ENCODE measurements at regions not wholly inside any gene's neighbourhood (a gene's known extent, or its start where the extent isn't known, plus 50 kb on each side); places are given as distances from the start of the nearest gene placed in this dataset.

DNA sequence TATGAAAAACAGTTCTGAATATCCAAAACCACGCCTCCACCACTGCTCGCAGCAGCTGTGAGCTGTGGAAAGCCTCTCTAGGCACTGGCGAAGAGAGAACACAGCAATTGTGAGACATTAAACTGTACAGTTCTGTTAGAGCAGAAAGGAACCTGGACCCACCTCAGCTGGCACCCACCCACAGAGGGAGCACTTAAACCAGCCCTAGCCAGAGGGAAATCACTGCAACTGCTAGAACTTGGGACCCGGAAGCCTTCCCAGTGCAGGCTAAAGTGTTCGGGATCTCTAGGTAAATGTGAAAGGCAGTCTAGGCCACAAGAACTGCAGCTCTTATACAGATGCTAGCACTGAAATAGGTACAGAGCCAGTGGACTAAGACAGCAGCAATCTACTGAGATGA, 308.8 kb downstream of the PRR32 start:
- Histone ChIP-seq H3K9ac (ENCODE audit: insufficient read depth in 1 of 2, low read length in 2 of 2) (no peak overlapping the region), H3K36me3 (ENCODE audit: control insufficient read depth in 4 of 4, insufficient read depth in 4 of 4, low read length in 4 of 4) (no peaks in the 10 kb centered on the region), H3K4me3 (no peak overlapping the region), H3K27me3 (ENCODE audit: control insufficient read depth in 3 of 3, insufficient read depth in 3 of 3, low read length in 2 of 3) (no peaks in the 10 kb centered on the region), H3K27ac (ENCODE audit: low read depth in 1 of 2, low read length in 1 of 2) (no peak overlapping the region), H3K4me1 (ENCODE audit: control insufficient read depth in 5 of 5, insufficient read depth in 5 of 5, low read length in 5 of 5) (no peaks in the 10 kb centered on the region), H3K9me3 (ENCODE audit: control insufficient read depth in 4 of 4, insufficient read depth in 3 of 4, low read length in 3 of 4) (peaks cover 0 to 3% (median 0%) of the 10 kb centered on the region in 4 donors)
- DNase-seq, result no peak
- WGBS, 2 donors, result 82 to 89% methylated on average over 5 of the region's 5 CpGs
- TF ChIP-seq, protein P1, sequence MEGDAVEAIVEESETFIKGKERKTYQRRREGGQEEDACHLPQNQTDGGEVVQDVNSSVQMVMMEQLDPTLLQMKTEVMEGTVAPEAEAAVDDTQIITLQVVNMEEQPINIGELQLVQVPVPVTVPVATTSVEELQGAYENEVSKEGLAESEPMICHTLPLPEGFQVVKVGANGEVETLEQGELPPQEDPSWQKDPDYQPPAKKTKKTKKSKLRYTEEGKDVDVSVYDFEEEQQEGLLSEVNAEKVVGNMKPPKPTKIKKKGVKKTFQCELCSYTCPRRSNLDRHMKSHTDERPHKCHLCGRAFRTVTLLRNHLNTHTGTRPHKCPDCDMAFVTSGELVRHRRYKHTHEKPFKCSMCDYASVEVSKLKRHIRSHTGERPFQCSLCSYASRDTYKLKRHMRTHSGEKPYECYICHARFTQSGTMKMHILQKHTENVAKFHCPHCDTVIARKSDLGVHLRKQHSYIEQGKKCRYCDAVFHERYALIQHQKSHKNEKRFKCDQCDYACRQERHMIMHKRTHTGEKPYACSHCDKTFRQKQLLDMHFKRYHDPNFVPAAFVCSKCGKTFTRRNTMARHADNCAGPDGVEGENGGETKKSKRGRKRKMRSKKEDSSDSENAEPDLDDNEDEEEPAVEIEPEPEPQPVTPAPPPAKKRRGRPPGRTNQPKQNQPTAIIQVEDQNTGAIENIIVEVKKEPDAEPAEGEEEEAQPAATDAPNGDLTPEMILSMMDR (IDR thresholded peaks at IDR 0.05; ENCODE audit: control extremely low read depth, extremely low read depth), result no peak
- no peak for ATAC-seq (ENCODE audit: insufficient read depth, low FRiP score)

DNA sequence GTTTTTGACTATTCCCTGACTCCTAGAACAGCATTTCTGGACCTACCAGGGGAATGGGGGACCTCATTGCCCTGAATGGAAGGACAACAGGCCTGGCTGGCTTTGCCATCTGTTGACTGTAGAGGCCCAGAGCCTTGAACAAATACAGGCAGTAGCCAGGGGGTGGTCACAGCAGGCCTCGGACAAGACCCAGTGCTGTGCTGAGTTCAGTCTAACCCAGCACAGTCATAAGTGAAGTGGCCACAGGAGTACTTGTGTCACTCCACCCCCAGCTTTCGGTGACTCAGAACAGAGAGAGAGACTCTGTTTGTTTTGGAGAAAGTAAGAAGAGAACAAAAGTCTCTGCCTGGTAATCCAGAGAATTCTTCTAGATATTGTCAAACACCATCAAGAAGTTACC, 310.0 kb downstream of the PRR32 start:
- no peaks in the 10 kb centered on the region for H3K4me1 ChIP-seq (ENCODE audit: control insufficient read depth in 5 of 5, insufficient read depth in 5 of 5, low read length in 5 of 5)
- TF ChIP-seq, protein P1 (IDR thresholded peaks at IDR 0.05; ENCODE audit: control extremely low read depth, extremely low read depth), result no peak
- ATAC-seq (ENCODE audit: insufficient read depth, low FRiP score) (no peak), DNase-seq (no peak)
- 74 to 90% methylated on average over 2 of the region's 2 CpGs for WGBS, 2 donors
- no peak overlapping the region for H3K4me3 ChIP-seq
- no peaks in the 10 kb centered on the region for H3K27me3 ChIP-seq (ENCODE audit: control insufficient read depth in 3 of 3, insufficient read depth in 3 of 3, low read length in 2 of 3)
- H3K9ac ChIP-seq (ENCODE audit: insufficient read depth in 1 of 2, low read length in 2 of 2), result no peak overlapping the region
- H3K27ac ChIP-seq (ENCODE audit: low read depth in 1 of 2, low read length in 1 of 2), result no peak overlapping the region
- H3K9me3 ChIP-seq (ENCODE audit: control insufficient read depth in 4 of 4, insufficient read depth in 3 of 4, low read length in 3 of 4), result peaks cover 0 to 3% (median 0%) of the 10 kb centered on the region in 4 donors
- H3K36me3 ChIP-seq (ENCODE audit: control insufficient read depth in 4 of 4, insufficient read depth in 4 of 4, low read length in 4 of 4), result no peaks in the 10 kb centered on the region

DNA sequence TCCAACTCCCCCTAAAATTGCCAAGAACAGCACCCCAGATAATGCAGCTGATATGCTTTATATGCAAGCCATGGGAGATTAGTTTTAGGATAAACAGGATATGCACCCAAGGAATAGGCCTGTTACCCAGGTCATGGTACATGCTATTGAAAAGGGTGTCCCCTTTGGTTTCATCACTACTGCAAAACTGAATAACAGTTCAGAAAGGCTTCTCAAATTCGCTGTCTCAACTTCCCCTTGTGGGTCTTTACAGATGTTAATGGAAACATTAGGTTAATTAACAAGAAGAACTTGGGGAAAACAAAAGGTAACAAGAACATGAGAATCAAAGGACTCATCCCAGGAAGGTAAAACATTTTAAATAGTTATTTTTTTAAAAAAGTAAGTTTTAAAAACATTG, 318.7 kb downstream of the PRR32 start:
- no peak for ATAC-seq (ENCODE audit: insufficient read depth, low FRiP score)

DNA sequence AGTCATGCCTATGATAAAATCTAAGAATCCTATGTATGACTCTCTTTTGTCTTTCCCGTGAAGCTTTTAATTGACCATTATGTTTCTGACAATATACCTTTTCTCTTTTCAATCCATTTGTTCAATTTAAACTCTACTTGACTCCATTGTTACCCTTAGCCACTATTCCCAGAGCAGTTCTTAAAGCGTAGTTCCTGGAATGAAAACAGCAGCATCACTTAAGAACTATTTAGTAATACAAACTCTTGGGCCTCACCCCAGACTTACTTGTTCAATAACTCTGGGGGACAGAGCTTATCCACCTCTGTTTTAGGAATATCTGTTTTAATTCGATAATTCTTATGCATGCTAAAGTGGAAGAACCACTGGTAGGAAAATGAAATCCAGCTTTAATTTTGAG, 358.4 kb downstream of the PRR32 start:
- WGBS, 2 donors, result 76 to 85% methylated on average over 3 of the region's 3 CpGs

More for the DNA sequence above, 318.7 kb downstream of the PRR32 start:
- no peaks in the 10 kb centered on the region for H3K4me1 ChIP-seq (ENCODE audit: control insufficient read depth in 5 of 5, insufficient read depth in 5 of 5, low read length in 5 of 5)
- H3K27ac ChIP-seq (ENCODE audit: low read depth in 1 of 2, low read length in 1 of 2), result no peak overlapping the region
- H3K4me3 ChIP-seq, result no peak overlapping the region
- H3K27me3 ChIP-seq (ENCODE audit: control insufficient read depth in 3 of 3, insufficient read depth in 3 of 3, low read length in 2 of 3), result no peaks in the 10 kb centered on the region
- H3K9me3 ChIP-seq (ENCODE audit: control insufficient read depth in 4 of 4, insufficient read depth in 3 of 4, low read length in 3 of 4), result no peaks in the 10 kb centered on the region
- TF ChIP-seq, protein P1 (IDR thresholded peaks at IDR 0.05; ENCODE audit: control extremely low read depth, extremely low read depth), result no peak
- H3K36me3 ChIP-seq (ENCODE audit: control insufficient read depth in 4 of 4, insufficient read depth in 4 of 4, low read length in 4 of 4), result no peaks in the 10 kb centered on the region
- DNase-seq, result no peak
- H3K9ac ChIP-seq (ENCODE audit: insufficient read depth in 1 of 2, low read length in 2 of 2), result no peak overlapping the region
- 14 to 33% methylated on average over 1 of the region's 1 CpG for WGBS, 2 donors

More for the DNA sequence above, 358.4 kb downstream of the PRR32 start:
- H3K9ac ChIP-seq (ENCODE audit: insufficient read depth in 1 of 2, low read length in 2 of 2), result no peak overlapping the region
- H3K27ac ChIP-seq (ENCODE audit: low read depth in 1 of 2, low read length in 1 of 2), result no peak overlapping the region
- no peaks in the 10 kb centered on the region for H3K36me3 ChIP-seq (ENCODE audit: control insufficient read depth in 4 of 4, insufficient read depth in 4 of 4, low read length in 4 of 4)
- ATAC-seq (ENCODE audit: insufficient read depth, low FRiP score) (no peak), DNase-seq (no peak)
- no peaks in the 10 kb centered on the region for H3K4me1 ChIP-seq (ENCODE audit: control insufficient read depth in 5 of 5, insufficient read depth in 5 of 5, low read length in 5 of 5)
- TF ChIP-seq, protein P1 (IDR thresholded peaks at IDR 0.05; ENCODE audit: control extremely low read depth, extremely low read depth), result no peak
- H3K27me3 ChIP-seq (ENCODE audit: control insufficient read depth in 3 of 3, insufficient read depth in 3 of 3, low read length in 2 of 3), result no peaks in the 10 kb centered on the region
- H3K9me3 ChIP-seq (ENCODE audit: control insufficient read depth in 4 of 4, insufficient read depth in 3 of 4, low read length in 3 of 4), result peaks cover 0 to 1% (median 0%) of the 10 kb centered on the region in 4 donors
- H3K4me3 ChIP-seq, result no peak overlapping the region
